ENCODE measurements at regions not wholly inside any gene's neighbourhood (a gene's known extent, or its start where the extent isn't known, plus 50 kb on each side); places are given as distances from the start of the nearest gene placed in this dataset.

DNA sequence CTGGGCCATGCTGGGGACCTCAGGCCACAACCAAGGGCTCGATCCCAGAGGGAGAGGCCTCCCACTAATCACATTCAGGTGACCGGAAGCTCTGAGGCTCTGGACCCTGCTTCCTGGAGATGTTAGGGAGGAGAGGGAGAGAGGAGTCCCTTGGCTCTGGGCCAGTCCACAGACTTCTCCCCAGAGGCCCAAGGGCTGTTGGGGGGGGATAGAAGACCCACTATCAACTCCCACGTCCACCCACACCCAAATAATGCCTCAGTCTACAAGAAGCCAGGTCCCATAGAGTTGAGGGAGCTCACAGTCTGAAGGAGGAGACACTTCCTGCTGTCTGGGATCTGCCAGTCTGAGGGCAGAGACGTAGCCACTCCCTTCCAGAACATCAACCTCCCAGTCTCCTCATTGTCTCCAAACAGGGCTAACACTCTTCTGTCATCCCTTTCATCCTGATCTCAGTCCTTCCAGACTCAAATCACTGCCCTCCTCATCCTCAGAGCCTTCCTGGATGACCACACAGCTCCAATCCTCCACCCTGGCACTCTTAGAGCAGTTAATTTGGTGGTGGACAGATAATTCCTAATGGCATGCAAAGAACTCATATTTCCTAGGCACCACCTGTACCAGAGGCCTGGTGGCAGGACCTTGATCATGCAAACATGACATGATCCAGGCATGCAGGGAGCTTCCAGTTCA is 69.9 kb downstream of the MRPL14 start:
- H3K4me1 ChIP-seq (ENCODE audit: control insufficient read depth in 2 of 2, insufficient read depth in 2 of 2, low read length in 2 of 2), result peaks cover 0 to 14% of the 10 kb centered on the region in 2 donors
- no peak overlapping the region for H3K4me3 ChIP-seq (ENCODE audit: low read length in 2 of 2)
- H3K27ac ChIP-seq (ENCODE audit: low read depth in 1 of 2, low read length in 1 of 2), result no peak overlapping the region
- H3K27me3 ChIP-seq (ENCODE audit: control insufficient read depth in 2 of 2, insufficient read depth in 1 of 2, low read length in 1 of 2), result peaks cover 0 to 12% of the 10 kb centered on the region in 2 donors
- peaks cover 0 to 4% of the 10 kb centered on the region in 2 donors for H3K9me3 ChIP-seq (ENCODE audit: control insufficient read depth in 2 of 2, insufficient read depth in 1 of 2, low read length in 1 of 2)
- no peaks in the 10 kb centered on the region for H3K36me3 ChIP-seq (ENCODE audit: control insufficient read depth in 2 of 2, insufficient read depth in 2 of 2, low read length in 1 of 2)
- DNase-seq (ENCODE audit: low read depth in 6 of 9, low spot score in 9 of 9), result no peak
- 84% methylated on average over 4 of the region's 4 CpGs for WGBS

DNA sequence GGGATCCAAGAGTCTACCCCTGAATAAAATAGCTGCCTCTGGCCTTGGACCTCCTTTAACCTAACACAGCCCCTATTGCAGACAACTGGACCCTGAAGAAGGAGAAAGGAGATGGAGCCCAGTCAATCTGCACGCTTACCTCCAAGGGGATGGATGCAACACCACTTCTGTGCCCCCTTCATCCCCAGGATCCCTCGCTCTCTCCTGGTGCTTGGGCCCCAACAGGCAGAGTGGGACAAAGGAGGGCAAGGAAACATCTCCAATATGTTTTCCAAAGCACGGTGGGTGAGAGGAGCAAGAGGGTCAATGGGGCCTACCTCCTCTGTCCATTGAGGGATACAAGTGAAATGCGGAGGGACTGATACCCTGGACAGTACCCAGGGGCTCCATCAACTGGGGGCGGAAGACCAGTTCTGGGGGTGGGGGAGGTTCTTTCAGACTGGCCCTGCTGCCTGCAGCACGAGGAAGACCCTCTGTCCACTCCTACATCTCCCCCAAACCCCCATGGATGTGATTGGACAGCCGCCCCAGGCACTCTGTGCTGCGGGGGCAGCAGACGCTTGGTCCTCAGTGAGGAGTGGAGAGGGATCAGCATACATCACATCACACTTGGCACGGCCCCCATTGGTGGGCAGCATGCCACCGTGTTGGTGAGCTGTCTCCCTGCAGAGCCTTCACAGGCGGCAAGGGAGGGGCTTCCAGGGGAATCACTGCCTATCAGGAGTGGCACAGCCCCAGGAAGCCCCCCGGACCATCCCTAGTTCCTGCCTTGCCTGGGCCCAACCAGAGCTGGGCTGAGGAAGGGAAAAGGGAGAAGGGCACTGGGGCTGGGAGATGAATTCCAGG is 70.6 kb downstream of the MRPL14 start:
- 91% methylated on average over 13 of the region's 13 CpGs for WGBS
- H3K27ac ChIP-seq (ENCODE audit: low read depth in 1 of 2, low read length in 1 of 2), result no peak overlapping the region
- H3K9me3 ChIP-seq (ENCODE audit: control insufficient read depth in 2 of 2, insufficient read depth in 1 of 2, low read length in 1 of 2), result peaks cover 0 to 4% of the 10 kb centered on the region in 2 donors
- H3K4me1 ChIP-seq (ENCODE audit: control insufficient read depth in 2 of 2, insufficient read depth in 2 of 2, low read length in 2 of 2), result peaks cover 0 to 17% of the 10 kb centered on the region in 2 donors
- no peak overlapping the region for H3K4me3 ChIP-seq (ENCODE audit: low read length in 2 of 2)
- H3K36me3 ChIP-seq (ENCODE audit: control insufficient read depth in 2 of 2, insufficient read depth in 2 of 2, low read length in 1 of 2), result no peaks in the 10 kb centered on the region
- H3K27me3 ChIP-seq (ENCODE audit: control insufficient read depth in 2 of 2, insufficient read depth in 1 of 2, low read length in 1 of 2), result peaks cover 0 to 12% of the 10 kb centered on the region in 2 donors
- no peak for DNase-seq (ENCODE audit: low read depth in 6 of 9, low spot score in 9 of 9)

DNA sequence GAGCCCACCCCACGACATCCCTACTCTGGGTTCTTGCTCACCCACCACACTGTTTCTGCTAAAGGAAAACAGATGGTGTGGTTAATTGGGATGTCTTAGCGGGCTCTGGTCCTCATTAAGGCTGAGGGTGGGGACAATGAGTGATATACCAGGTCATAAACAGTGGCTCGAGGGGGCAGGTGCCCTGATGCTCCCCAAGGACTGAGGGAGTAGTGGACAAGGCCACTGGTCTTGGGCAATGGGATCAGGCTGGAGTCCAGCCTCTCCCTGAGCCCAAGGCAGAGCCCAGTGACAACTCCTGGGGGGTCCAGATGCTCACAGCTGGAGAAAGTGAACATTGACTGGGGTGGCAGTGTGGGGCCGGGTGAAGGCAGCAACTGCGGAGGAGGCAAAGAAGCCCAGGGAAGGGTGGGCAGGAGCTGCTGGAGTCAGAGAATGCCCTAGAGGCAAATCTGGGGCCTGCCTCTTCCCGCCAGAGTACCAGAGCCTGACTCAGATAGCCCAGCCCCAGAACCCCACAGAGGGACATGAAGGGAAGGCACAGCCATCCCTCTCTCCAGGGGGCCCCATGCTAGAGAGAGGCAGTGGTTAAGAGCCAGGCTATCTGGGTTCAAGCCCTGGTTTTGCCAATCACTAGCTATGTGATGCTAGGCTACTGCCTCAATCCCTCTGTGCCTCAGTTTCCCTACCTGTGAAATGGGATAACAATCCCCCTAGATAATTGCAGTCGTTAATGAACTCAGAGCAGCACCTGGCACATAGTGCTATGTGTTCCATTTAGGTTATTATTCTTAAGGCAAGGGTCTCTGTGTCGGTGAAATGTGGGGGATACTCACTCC is 72.3 kb downstream of the MRPL14 start:
- Histone ChIP-seq H3K36me3 (ENCODE audit: control insufficient read depth in 2 of 2, insufficient read depth in 2 of 2, low read length in 1 of 2) (no peaks in the 10 kb centered on the region), H3K4me3 (ENCODE audit: low read length in 2 of 2) (no peak overlapping the region), H3K9me3 (ENCODE audit: control insufficient read depth in 2 of 2, insufficient read depth in 1 of 2, low read length in 1 of 2) (peaks cover 0 to 4% of the 10 kb centered on the region in 2 donors), H3K4me1 (ENCODE audit: control insufficient read depth in 2 of 2, insufficient read depth in 2 of 2, low read length in 2 of 2) (peaks cover 0 to 23% of the 10 kb centered on the region in 2 donors), H3K27me3 (ENCODE audit: control insufficient read depth in 2 of 2, insufficient read depth in 1 of 2, low read length in 1 of 2) (peaks cover 0 to 12% of the 10 kb centered on the region in 2 donors), H3K27ac (ENCODE audit: low read depth in 1 of 2, low read length in 1 of 2) (no peak overlapping the region)
- 82% methylated on average over 8 of the region's 8 CpGs for WGBS
- DNase-seq (ENCODE audit: low read depth in 6 of 9, low spot score in 9 of 9), result no peak

DNA sequence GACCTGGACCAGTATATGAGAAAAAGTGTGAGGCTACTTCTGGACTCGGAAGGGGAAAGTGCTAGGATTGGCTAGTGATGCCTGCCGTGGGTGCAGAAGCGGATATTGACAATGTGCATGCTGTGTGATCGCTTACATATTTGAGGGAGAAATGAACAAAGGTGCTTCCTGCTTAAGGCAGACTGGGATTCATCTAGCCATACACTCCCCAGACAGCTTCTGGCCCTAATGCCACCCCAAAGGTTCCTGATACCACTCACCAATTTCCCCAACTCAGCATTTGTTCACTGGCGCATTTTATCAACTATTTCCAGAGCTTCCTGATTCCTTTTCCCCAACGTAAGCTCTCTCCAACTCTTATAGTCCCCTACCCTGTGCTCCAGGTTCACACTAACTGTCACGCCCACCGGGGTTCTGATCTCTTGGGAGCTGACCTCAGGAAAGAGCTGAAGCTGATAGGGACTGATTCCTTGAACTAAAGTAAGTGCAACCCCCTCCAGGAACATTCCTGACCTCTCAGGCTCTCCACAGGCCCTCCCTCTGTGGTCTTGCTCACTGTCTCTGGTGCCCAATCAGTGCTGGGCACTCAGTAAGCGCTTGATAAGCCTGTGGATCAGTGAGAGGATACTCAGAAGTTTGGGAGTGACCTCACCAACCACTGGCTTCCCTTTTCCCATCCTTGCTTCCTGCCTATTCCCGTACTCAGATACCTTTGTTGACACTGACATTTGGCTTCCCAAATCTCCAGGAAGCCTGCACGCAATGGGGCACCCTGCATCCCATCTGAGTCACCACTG is 73.3 kb downstream of the MRPL14 start:
- 82% methylated on average over 11 of the region's 11 CpGs for WGBS
- H3K27me3 ChIP-seq (ENCODE audit: control insufficient read depth in 2 of 2, insufficient read depth in 1 of 2, low read length in 1 of 2), result peaks cover 0 to 9% of the 10 kb centered on the region in 2 donors
- no peak overlapping the region for H3K27ac ChIP-seq (ENCODE audit: low read depth in 1 of 2, low read length in 1 of 2)
- peaks cover 0 to 18% of the 10 kb centered on the region in 2 donors for H3K4me1 ChIP-seq (ENCODE audit: control insufficient read depth in 2 of 2, insufficient read depth in 2 of 2, low read length in 2 of 2)
- no peak for DNase-seq (ENCODE audit: low read depth in 6 of 9, low spot score in 9 of 9)
- H3K36me3 ChIP-seq (ENCODE audit: control insufficient read depth in 2 of 2, insufficient read depth in 2 of 2, low read length in 1 of 2), result no peaks in the 10 kb centered on the region
- peaks cover 0 to 6% of the 10 kb centered on the region in 2 donors for H3K9me3 ChIP-seq (ENCODE audit: control insufficient read depth in 2 of 2, insufficient read depth in 1 of 2, low read length in 1 of 2)
- H3K4me3 ChIP-seq (ENCODE audit: low read length in 2 of 2), result no peak overlapping the region

DNA sequence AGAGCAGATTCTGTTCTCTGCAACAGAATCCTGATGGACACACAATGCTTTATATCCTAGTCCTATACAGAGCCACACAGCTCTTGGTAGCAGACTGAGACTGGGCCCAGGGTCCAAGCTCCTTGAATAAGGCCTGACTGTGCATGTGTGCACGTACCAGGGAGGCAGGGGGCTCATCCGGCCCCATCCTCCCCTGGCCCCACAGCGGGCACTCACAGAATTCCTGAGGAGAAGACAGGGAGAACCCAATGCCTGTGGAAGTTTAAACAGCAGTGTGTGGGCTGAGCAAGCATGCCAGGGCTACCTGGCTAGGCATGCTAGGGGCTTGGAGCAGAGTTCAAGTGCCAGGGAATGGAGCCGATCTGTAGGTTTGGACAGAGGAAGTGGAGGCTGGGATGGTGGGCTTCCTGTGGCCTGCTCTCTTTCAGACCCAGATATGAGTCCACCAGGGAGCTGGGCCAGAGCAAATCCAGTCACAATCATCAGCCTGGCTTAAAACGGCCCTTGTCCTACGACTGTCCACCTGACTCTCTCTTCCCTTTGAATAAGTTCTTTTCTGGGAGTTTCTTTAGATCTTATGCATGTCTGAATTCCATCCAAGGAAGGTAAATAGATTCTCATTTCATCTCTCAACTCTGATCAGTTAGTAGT is 74.0 kb downstream of the MRPL14 start:
- Histone ChIP-seq H3K4me1 (ENCODE audit: control insufficient read depth in 2 of 2, insufficient read depth in 2 of 2, low read length in 2 of 2) (peaks cover 0 to 11% of the 10 kb centered on the region in 2 donors), H3K4me3 (ENCODE audit: low read length in 2 of 2) (no peak overlapping the region), H3K36me3 (ENCODE audit: control insufficient read depth in 2 of 2, insufficient read depth in 2 of 2, low read length in 1 of 2) (no peaks in the 10 kb centered on the region), H3K27me3 (ENCODE audit: control insufficient read depth in 2 of 2, insufficient read depth in 1 of 2, low read length in 1 of 2) (peaks cover 0 to 3% of the 10 kb centered on the region in 2 donors), H3K27ac (ENCODE audit: low read depth in 1 of 2, low read length in 1 of 2) (no peak overlapping the region), H3K9me3 (ENCODE audit: control insufficient read depth in 2 of 2, insufficient read depth in 1 of 2, low read length in 1 of 2) (peaks cover 0 to 6% of the 10 kb centered on the region in 2 donors)
- 96% methylated on average over 6 of the region's 6 CpGs for WGBS
- DNase-seq (ENCODE audit: low read depth in 6 of 9, low spot score in 9 of 9), result no peak

DNA sequence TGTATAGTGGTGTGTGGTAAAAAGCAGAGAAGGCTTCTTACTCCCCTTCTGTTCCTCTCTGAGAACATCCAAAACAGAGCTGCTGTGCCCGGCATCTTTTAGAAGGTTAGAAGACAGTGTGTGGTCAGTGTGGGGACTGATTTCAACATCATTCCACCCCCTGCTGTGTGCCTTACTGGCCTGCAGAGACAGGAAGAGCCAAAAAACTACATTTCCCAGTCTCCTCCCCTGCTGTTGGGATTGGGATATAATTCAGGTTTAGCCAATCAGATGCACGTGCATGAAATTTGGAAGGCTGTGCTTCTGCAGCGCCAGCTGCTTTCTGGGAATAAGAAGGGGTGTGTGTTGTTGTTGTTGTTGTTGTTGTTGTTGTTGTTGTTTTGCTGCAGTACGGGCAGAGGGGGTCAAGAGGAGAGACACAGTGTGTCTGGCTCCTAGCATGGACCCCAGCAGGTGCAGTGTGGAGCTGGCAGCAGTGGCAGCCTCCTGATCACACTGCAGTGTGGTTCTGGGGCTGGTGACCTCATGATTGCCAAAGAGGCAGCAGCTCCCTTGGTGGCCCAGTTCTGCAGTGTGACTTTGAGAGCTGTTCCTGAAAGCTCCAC is 74.7 kb downstream of the MRPL14 start:
- Histone ChIP-seq H3K4me3 (ENCODE audit: low read length in 2 of 2) (no peak overlapping the region), H3K4me1 (ENCODE audit: control insufficient read depth in 2 of 2, insufficient read depth in 2 of 2, low read length in 2 of 2) (peaks cover 0 to 9% of the 10 kb centered on the region in 2 donors), H3K9me3 (ENCODE audit: control insufficient read depth in 2 of 2, insufficient read depth in 1 of 2, low read length in 1 of 2) (peaks cover 0 to 6% of the 10 kb centered on the region in 2 donors), H3K36me3 (ENCODE audit: control insufficient read depth in 2 of 2, insufficient read depth in 2 of 2, low read length in 1 of 2) (no peaks in the 10 kb centered on the region), H3K27me3 (ENCODE audit: control insufficient read depth in 2 of 2, insufficient read depth in 1 of 2, low read length in 1 of 2) (peaks cover 0 to 3% of the 10 kb centered on the region in 2 donors), H3K27ac (ENCODE audit: low read depth in 1 of 2, low read length in 1 of 2) (no peak overlapping the region)
- no peak for DNase-seq (ENCODE audit: low read depth in 6 of 9, low spot score in 9 of 9)
- 94% methylated on average over 4 of the region's 4 CpGs for WGBS

DNA sequence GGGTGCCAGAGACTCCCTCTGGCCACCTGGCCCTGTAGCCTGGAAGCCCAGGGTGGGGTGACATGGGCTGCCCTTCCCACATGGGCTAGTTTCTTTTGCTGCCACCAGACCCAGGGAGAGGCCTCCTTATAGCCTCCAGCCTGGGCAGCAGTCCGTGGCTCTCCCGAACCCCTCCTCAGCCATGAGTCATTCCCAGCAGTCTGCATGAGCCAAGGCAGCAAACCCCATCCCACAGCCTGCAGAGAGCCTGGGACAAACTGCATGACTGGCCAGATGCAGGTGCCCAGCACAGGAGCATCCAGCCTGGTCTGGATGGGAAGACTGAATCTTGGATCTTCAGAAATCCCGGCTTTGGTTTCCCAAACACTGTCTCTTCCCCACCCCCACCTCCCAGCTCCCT is 75.7 kb downstream of the MRPL14 start:
- H3K9me3 ChIP-seq (ENCODE audit: control insufficient read depth in 2 of 2, insufficient read depth in 1 of 2, low read length in 1 of 2), result peaks cover 0 to 2% of the 10 kb centered on the region in 2 donors
- 95% methylated on average over 3 of the region's 3 CpGs for WGBS
- no peaks in the 10 kb centered on the region for H3K36me3 ChIP-seq (ENCODE audit: control insufficient read depth in 2 of 2, insufficient read depth in 2 of 2, low read length in 1 of 2)
- DNase-seq (ENCODE audit: low read depth in 6 of 9, low spot score in 9 of 9), result no peak
- no peak overlapping the region for H3K4me3 ChIP-seq (ENCODE audit: low read length in 2 of 2)
- peaks cover 0 to 9% of the 10 kb centered on the region in 2 donors for H3K4me1 ChIP-seq (ENCODE audit: control insufficient read depth in 2 of 2, insufficient read depth in 2 of 2, low read length in 2 of 2)
- peak overlapping the region in 1 of 2 donors; percentile 47 for H3K27ac ChIP-seq (ENCODE audit: low read depth in 1 of 2, low read length in 1 of 2)
- H3K27me3 ChIP-seq (ENCODE audit: control insufficient read depth in 2 of 2, insufficient read depth in 1 of 2, low read length in 1 of 2), result no peaks in the 10 kb centered on the region

Data from thymus (tissue), 11 donors.